HG02981 (cell line): ENCODE measurements at regions not wholly inside any gene's neighbourhood (a gene's known extent, or its start where the extent isn't known, plus 50 kb on each side); places are given as distances from the start of the nearest gene placed in this dataset.
A peak's percentile ranks its signal among the peaks of the same experiment; 100 is the strongest.
"Not testable (repeated sequence)": the region's sequence is repeated elsewhere in the genome, so short reads cannot be mapped to it uniquely, and the experiment has no call there.

Experiments used
- ATAC-seq: cut with Tn5 transposase; IDR thresholded peaks from one replicate; pipeline ENCODE4 v1.9.1; 2021; ENCODE audit warnings: mild to moderate bottlenecking, moderate library complexity; ENCODE audit not compliant: unreplicated experiment

DNA sequence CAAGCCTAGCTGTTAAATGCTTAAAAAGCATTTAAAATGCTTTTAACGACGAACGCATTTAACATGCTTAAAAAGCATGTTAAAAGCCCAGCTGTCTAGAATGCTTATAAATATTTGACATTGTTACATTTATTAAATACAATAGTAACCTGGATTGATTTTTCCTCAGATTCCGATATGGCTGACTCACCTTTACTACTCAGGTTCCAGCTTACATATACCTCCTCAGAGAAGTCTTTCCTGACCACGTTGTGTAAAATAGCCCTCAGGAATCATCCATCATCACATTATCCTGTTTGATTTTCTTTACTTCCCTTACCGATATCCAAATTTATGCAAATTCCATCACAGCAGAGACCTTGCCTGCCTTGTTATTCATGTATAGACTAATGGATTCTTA is 51.4 kb downstream of the SLC41A2 start:
- no peak for ATAC-seq

DNA sequence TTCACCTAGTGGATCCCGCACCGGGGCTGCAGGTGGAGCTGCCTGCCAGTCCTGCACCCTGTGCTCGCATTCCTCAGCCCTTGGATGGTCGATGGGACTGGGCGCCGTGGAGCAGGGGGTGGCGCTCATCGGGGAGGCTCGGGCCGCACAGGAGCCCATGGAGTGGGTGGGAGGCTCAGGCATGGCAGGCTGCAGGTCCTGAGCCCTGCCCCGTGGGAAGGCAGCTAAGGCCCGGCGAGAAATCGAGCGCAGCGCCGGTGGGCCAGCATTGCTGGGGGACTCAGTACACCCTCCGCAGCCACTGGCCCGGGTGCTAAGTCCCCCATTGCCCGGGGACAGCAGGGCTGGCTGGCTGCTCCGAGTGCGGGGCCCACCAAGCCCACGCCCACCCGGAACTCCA is 52.6 kb downstream of the SLC41A2 start:
- not testable (repeated sequence) for ATAC-seq

DNA sequence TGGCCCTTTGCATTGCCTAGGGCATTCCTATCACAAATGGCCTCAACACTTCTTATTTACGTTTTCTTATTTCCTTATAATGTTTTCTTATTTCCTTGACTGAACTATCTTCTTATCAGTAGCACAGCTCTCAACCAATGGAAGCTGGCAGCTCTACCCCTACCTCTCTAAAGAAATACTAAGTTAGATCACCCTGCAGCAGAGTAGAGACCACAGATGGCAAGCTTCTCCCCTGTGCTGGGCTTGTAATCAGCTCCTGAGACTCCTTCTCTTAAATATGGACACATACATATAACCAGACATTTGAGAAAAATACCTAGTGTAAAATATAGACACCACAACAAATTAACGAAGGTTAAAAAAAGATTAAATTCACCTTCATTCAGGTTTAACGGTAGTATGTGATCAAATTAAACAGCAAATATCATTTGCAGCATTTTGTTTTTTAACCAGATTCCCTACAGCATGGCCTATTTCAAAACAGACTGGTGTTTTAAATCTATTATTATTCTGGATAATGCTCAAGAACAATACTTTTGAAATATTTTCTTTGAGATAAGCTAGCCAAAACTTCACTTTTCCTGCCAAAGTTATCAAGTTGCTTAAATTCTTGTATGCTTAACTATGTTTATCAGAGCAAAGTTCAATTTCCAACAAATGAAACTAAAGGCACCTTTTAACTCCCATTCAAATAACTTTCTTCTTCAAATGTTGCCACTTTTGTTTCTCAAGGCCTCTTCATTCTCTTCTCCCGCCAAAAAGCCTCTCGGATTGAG is 54.3 kb downstream of the SLC41A2 start:
- no peak for ATAC-seq

DNA sequence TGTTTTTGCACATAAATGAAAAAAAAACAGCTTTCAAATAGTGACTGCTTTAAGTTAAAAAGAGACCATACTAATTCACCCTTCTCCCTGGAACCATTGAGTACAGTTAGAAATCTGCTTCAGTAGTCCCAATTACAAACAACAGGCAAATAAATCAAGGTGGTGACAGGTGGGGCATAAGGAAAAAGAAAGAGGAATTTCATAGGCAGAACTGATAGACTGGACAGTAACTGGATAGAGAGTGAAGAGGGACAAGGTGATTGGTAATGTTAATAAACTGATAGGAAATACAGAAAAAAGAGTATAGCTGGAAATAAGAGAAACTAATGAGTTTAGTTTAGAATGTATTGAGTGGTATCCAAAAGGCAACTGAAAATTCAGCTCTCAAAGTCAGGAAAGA is 56.0 kb downstream of the SLC41A2 start:
- no peak for ATAC-seq

DNA sequence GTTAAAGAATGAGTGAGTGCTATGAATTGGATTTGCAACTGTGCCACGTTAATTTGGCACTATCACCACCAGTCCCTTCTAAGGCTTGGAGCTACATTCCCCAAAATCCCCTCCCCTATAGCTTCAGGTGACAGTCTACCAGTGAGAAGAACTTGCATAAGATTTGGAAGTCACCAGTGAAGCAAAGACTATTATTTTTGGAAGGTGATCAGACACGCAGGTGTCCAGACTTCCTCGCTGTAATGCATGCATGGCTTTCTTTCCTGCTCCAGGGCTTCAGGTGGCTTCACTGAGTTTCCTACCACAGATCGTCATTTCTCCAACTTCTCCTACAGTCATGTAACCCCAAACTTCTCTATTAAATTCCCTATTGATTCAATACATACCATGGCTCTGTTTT is 61.4 kb downstream of the SLC41A2 start:
- no peak for ATAC-seq

DNA sequence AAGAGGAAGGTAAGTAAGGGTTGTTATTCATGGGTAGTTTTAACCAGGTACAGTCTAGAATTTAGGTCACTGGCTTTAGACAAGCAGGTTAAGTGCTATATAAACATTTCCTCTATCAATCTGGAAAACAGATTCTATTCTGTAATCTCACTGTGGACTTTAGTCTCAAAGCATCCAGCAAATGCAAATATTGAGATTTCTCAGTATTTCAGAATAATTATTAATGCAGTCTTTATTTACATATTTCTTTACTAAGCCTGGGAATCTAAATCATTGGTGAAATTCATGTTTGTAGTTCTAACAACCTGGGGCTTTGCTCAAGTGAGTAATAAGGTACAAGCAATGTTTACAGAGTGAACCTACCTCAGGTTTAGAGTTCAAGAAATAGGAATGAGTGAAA is 61.9 kb downstream of the SLC41A2 start:
- ATAC-seq: no peak

DNA sequence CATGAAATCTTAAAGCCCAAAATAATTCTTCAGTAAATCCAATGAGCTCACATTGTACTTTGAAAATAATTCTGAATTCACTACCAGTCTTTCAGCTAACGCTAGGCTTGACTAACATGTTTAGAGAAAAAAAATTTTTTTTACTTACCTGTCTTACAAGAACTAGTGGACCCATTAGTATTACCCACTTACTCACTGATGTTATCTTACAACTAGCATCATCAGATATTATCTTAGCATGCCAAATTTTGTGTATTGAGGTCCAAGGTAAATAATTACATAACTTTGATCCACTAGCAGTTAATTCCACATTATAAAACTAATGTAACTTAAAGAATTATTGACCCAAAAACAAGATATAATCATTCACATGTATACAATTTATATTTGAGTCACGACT is 62.7 kb downstream of the SLC41A2 start:
- ATAC-seq: no peak

DNA sequence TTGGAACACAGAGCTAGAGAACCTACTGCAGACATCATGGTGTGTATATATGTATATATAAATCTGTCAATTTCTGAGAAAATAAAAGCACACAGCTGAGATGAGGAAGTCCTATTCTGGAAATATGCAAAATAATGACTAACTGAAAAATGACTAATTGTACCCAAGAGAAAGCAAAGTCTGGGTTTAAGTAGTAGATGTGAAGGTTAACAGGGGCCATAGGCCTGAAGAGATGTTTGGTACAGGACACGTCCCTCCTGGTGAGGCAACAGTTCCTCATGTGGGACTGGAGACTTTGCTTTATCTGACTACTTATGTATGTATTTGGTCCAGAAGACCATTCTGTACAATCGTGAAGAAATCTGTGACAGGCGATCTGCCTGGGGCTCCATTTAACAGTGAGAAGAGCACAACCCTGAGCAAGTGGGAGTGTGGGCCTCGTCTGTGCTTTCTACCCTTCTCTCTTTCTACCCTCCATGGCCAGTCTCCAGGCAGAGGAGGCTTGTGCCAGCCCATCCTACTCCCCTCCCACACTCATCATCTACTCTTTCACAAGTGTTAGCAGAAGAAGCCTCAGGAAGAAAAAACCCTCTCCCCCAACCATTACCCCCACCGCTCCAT is 67.5 kb downstream of the SLC41A2 start:
- no peak for ATAC-seq

DNA sequence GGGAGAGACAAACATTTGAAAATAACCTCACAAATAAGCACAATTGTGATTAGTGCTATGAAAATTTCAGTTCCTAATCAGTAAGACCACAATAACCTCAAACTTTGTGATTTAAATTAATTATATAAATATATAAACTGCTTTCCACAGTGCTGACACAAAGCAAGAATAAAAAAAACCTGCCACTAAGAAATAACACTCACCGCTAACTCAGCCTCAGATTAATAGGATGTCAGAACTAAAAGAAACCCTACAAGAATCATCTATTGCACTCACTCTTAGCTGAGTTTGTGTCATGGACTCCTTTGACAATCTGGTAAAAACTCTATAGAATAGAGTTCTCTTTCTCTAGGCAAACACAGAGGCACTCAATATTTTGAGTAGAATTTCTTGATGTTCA is 68.4 kb downstream of the SLC41A2 start:
- no peak for ATAC-seq

DNA sequence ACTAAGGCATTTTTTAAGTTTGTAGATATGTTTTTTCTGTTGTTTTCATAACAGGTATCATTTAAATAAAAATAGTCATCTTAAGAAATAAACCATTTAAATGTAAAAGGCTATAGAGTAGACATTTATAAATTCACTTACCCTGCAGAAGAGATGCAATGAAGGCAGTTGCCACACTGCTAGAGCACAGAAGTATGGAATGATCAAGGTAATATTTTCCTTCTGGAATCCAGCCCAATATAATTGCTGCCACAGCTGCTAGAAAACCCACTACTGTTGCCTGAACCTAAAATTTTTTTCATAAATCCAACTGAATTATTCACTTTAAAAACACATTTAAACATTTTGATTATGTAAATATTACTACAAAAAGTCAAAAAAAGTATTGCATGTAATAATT is 69.2 kb downstream of the SLC41A2 start:
- no peak for ATAC-seq

DNA sequence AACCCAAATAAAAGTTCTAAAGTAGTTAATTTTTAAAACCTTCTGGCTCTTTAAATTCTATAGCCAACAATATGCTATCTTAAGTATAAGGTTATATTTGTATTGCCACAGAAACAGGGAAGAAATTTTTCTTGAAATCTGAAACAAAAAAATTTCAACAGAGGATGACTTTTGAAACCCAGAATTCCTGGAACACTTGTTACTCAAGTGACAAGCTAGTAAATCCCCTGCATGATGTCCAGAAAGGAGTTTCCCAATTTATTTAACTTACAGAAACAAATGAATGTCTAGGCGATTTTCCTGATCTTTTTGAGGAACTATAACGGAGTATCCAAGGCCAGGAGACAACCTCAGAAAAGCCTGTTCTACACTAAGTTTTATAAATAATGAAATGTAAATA is 69.6 kb downstream of the SLC41A2 start:
- no peak for ATAC-seq

DNA sequence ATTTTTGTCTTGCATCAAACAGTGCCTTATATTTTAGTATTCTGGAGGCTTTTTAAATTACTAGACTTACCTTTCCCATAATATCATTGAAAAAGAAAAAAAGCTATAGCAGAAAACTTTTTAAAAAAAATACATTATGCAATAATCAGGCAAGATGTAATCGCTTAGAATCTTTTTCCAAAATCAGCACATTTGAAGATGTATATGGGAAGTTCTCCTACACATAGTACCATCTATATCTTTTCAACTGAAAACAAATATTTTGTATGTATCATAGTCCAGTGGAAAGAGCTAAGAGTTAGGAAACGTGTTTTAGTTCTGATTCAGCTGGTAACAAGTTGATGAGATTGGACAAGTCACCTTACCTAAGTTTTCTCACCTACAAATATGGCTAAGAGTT is 70.6 kb downstream of the SLC41A2 start:
- no peak for ATAC-seq

DNA sequence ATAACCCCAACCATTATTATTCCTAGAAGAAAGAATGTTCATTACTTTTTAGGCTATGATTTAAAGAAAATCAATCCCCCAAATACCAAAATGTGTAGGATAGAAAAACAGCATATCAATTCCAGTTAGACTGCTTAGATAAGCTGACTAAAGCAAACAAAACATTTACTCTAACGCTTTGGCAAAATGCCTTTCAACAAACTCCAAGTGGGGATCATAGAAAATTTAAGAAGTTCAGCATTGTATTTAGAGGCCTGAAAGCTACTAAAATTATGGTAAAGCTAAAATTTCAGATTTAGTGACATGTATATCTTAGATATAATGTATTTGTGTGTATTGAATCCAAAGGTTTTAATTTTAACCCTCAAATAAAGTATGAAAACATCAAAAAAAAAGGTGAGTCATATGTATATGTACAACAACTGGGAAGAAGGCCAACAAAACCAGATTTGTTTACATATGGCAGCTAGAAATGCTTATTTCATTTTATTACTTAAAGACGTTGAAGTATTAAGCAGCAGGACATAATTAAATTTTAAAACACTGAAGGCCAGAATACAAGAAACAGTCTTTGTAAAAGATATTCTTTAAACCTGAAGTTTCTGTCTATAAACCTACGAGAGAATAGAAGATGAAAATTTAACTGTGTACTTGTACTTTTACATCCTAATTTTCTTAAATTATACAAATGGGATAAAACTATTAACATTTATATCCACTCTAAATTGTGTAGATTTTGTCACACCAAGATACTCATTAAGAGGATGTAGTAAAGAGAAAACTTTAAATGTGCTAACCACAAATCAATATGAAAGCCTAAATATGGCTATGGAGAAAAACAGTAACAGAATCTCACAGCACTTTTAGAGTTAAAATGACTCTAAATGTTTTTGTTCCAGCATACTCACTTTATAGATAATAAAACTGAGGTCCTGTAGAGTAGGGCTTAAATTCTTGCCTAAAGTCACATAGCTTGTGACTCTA is 71.4 kb downstream of the SLC41A2 start:
- ATAC-seq: no peak

DNA sequence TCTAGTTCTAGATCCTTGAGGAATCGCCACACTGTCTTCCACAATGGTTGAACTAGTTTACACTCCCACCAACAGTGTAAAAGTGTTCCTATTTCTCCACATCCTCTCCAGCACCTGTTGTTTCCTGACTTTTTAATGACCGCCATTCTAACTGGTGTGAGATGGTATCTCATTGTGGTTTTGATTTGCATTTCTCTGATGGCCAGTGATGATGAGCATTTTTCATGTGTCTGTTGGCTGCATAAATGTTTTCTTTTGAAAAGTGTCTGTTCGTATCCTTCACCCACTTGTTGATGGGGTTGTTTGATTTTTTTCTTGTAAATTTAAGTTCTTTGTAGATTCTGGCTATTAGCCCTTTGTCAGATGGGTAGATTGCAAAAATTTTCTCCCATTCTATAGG is 79.2 kb downstream of the SLC41A2 start:
- not testable (repeated sequence) for ATAC-seq

DNA sequence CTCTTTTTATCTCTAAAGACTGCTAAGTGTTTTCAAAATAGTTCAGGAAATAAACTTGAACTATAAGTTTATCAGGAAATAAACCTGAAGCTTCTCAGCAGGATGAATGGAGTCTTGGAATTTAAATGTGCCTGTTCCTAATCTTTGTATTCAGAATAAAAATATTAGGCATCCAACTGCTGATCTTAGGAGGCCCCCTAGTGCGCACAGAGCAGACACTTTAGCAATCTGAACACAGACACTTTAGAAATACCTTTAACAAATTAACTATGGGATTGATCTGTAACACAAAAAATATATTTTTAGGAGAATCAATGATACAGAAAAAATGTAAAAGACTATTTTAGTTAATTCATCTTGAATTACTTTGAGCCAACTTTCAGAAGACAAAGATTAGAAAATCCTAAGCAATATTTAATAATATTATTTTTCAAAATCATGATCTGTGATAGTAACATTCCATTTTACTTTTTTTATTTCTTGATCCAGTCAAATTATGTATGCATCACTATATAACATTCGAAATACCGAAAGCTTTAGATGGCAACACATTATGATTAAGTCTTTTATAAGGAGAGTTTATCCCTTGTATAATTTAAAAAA is 80.9 kb downstream of the SLC41A2 start:
- ATAC-seq: no peak

DNA sequence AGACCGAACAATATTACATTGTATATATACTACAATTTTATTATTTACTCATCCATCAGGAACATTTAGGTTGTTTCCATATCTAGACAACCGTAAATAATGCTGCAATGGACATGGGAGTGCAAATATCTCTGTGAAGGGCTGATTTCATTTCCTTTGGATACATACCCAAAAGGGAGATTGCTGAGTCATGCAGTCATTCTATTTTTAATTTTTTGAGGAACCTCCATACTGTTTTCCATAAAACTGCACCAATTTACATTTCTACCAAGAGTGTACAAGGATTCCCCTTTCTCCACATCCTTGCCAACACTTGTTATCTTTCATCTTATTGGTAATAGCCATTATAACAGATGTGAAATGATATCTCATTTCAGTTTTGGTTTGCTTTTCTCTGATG is 84.7 kb downstream of the SLC41A2 start:
- no peak for ATAC-seq

DNA sequence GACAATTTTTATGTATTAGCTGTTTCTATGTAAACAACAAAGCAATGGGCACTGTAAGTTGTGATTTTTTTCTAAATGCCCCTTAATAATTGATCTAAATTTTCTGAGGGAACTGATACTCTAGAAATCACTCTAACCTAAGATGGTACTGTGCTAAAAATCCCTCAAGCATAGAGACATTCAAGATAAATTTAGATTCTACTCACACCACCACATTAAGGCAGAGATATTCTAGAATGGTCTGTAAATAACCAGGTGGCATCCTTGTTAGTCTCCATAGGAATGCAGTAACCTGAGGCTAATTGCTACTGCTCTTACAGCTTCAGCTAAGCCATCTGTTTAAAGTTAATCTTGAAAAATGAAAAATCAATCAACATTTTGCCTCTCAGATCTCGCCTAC is 87.3 kb downstream of the SLC41A2 start:
- peak; percentile 60 for ATAC-seq

DNA sequence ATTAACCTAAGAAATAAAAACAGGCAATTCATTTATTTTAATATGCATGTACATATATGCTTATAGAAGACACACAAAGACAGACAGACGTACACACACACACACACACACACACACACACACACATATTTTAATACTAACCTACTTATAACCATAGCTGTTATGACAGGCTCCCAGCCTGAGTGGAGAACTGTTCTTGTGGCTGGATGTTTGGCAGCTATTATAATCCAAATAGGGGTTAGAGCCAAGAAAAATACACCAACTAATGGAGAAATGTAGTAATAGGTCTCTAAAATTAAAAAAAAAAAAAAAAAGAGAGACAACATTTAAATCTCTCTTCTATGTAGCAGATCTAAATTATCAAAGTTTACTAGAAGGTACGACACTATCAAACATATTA is 91.8 kb downstream of the SLC41A2 start:
- no peak for ATAC-seq

DNA sequence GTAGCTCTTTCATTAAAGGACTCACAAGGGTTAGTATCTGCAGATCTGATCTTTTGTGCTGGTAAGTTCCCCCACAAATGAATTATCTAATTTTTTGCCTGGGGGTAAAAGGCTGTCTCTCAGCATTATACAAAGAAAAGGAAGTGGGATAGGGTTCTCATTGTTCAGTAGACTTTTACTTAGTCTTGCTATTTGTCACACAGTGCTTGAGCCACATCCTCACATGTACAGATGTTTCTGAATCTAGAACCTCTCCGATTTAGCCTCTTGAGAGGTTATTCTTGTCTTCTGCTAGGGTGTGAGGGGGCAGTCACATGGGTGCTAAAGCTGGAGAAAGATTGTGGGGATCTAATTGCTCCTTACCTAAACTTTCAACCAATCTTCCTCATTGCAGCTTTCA is 93.0 kb downstream of the SLC41A2 start:
- ATAC-seq: peak; percentile 67

DNA sequence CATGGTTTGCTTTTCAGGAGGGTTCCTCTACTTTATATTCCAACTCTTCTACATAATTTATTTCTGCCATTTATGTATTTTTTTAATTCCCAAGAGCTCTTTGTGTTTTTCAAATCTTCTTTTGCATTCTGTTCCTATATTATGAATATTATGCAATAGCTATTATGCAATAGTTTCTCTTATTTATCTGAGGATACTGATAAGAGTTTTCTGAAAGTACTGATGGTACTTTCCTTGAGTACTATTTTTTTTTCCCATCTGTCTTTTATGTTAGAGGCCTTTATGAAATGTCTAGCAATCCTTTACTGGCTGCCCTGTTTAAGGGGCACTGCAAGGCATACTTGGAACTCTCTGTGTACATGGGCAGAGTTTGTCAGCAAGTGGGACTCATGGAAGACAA is 93.4 kb downstream of the SLC41A2 start:
- ATAC-seq: no peak

DNA sequence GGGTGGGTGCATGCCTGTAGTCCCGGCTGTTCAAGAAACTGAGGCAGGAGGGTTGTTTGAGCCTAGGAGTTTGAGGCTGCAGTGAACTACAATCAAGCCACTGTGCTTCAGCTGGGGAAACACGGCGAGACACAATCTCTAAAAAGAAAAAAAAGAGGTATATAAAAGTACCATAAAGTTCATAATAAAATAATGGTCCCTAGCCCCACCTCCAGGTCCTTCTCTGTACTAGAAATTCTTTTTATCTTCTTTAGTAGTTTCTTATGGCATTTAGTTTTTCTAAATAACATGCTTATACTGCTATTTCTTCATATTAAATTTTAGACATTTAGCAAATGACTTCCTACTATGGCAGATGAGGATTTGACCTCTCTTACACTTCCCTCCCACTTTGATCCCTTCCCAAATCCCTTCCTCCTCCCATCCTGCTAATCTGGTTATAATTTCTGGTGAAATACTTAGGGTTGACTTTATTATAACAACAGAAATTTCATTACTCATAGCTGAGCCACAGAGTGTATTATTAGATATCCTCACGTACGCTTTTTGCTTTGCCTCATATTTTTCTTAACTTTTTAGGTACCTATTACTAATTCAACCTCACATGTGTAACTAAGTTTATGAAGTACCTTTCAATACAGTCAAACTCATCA is 94.7 kb downstream of the SLC41A2 start:
- ATAC-seq: no peak
